SK-N-SH treated with all-trans-retinoic acid at 6 μM for 48 hours (cell line): ENCODE measurements at regions not wholly inside any gene's neighbourhood (a gene's known extent, or its start where the extent isn't known, plus 50 kb on each side); places are given as distances from the start of the nearest gene placed in this dataset.

ENCODE experiments used
- ATAC-seq: fragments of 200-7000 bp; cut with Tn5 transposase; 3 replicates; pipeline ENCODE4 v1.9.1; 2020; ENCODE audit warnings: mild to moderate bottlenecking, moderate library complexity
- ARNTL ChIP-seq: fragments of 450-650 bp; formaldehyde crosslinking; IDR thresholded peaks from 2 replicates; pipeline ENCODE4 v1.5.0; 2020; ENCODE audit warnings: low read depth, mild to moderate bottlenecking, moderate library complexity, borderline replicate concordance
- CREB5 ChIP-seq: fragments of 250-450 bp; sonication (Bioruptor Pico); IDR thresholded peaks from 2 replicates; pipeline ENCODE4 v1.5.1; 2020; ENCODE audit warnings: low read depth, mild to moderate bottlenecking, moderate library complexity
- CSDC2 ChIP-seq: fragments of 250-450 bp; sonication (Bioruptor Pico); IDR thresholded peaks from 2 replicates; pipeline ENCODE4 v1.5.0; 2020; ENCODE audit warnings: mild to moderate bottlenecking, moderate library complexity
- CSRNP3 ChIP-seq: fragments of 250-450 bp; sonication (Bioruptor Pico); IDR thresholded peaks from 2 replicates; pipeline ENCODE4 v1.5.1; 2021; ENCODE audit warnings: mild to moderate bottlenecking, moderate library complexity
- ESRRG ChIP-seq: fragments of 250-450 bp; sonication (Bioruptor Pico); IDR thresholded peaks from 2 replicates; pipeline ENCODE4 v1.6.1; 2021; ENCODE audit warnings: mild to moderate bottlenecking
- GLIS3 ChIP-seq: fragments of 250-450 bp; sonication (Bioruptor Pico); IDR thresholded peaks from 2 replicates; pipeline ENCODE4 v1.5.0; 2020; ENCODE audit warnings: mild to moderate bottlenecking, moderate library complexity
- ISL1 ChIP-seq: fragments of 250-450 bp; sonication (Bioruptor Pico); IDR thresholded peaks from 2 replicates; pipeline ENCODE4 v2.1.2; 2022; ENCODE audit warnings: mild to moderate bottlenecking, moderate library complexity
- OSR1 ChIP-seq: fragments of 250-450 bp; sonication (Bioruptor Pico); IDR thresholded peaks from 2 replicates; pipeline ENCODE4 v1.8.0; 2022; ENCODE audit warnings: moderate library complexity, mild to moderate bottlenecking, inconsistent platforms
- POU6F1 ChIP-seq: fragments of 250-450 bp; sonication (Bioruptor Pico); IDR thresholded peaks from 2 replicates; pipeline ENCODE4 v1.8.0; 2021; ENCODE audit warnings: low read depth, mild to moderate bottlenecking, moderate library complexity, borderline replicate concordance
- PPARA ChIP-seq: fragments of 250-450 bp; sonication (Bioruptor Pico); IDR thresholded peaks from 2 replicates; pipeline ENCODE4 v1.5.0; 2020; ENCODE audit warnings: mild to moderate bottlenecking, borderline replicate concordance
- RARB ChIP-seq: fragments of 250-450 bp; sonication (Bioruptor Pico); IDR thresholded peaks from 2 replicates; pipeline ENCODE4 v1.8.0; 2021; ENCODE audit warnings: mild to moderate bottlenecking, moderate library complexity
- SNAI2 ChIP-seq: fragments of 250-450 bp; sonication (Bioruptor Pico); IDR thresholded peaks from 2 replicates; pipeline ENCODE4 v1.5.0; 2020; ENCODE audit warnings: mild to moderate bottlenecking, moderate library complexity
- TCF4 ChIP-seq: fragments of 250-450 bp; sonication (Bioruptor Pico); IDR thresholded peaks from 2 replicates; pipeline ENCODE4 v1.8.0; 2021; ENCODE audit warnings: mild to moderate bottlenecking, moderate library complexity, borderline replicate concordance
- TOX ChIP-seq: fragments of 250-450 bp; sonication (Bioruptor Pico); IDR thresholded peaks from 2 replicates; pipeline ENCODE4 v1.8.0; 2021; ENCODE audit warnings: mild to moderate bottlenecking, moderate library complexity, borderline replicate concordance
- TSHZ2 ChIP-seq: fragments of 250-450 bp; sonication (Bioruptor Pico); IDR thresholded peaks from 2 replicates; pipeline ENCODE4 v1.5.0; 2020; ENCODE audit warnings: mild to moderate bottlenecking, moderate library complexity
- ZC3H10 ChIP-seq: fragments of 250-450 bp; sonication (Bioruptor Pico); IDR thresholded peaks from 2 replicates; pipeline ENCODE4 v1.5.1; 2021; ENCODE audit warnings: mild to moderate bottlenecking, moderate library complexity
- ZFP3 ChIP-seq: fragments of 250-450 bp; sonication (Bioruptor Pico); IDR thresholded peaks from 2 replicates; pipeline ENCODE4 v1.5.0; 2020; ENCODE audit warnings: mild to moderate bottlenecking, moderate library complexity
- ZFP30 ChIP-seq: fragments of 450-650 bp; formaldehyde crosslinking; IDR thresholded peaks from 2 replicates; pipeline ENCODE4 v1.5.0; 2022; ENCODE audit warnings: mild to moderate bottlenecking, moderate library complexity
- ZNF70 ChIP-seq: fragments of 450-650 bp; formaldehyde crosslinking; IDR thresholded peaks from 2 replicates; pipeline ENCODE4 v1.5.0; 2020; ENCODE audit warnings: mild to moderate bottlenecking, moderate library complexity
- ZNF8 ChIP-seq: fragments of 450-650 bp; formaldehyde crosslinking; IDR thresholded peaks from 2 replicates; pipeline ENCODE4 v1.5.0; 2020; ENCODE audit warnings: mild to moderate bottlenecking, moderate library complexity

- TF ChIP-seq CSRNP3 (CRISPR knock-in tag), result no peak
- no peak for TF ChIP-seq RARB (CRISPR knock-in tag)
- TF ChIP-seq CSDC2 (CRISPR knock-in tag), result no peak
- no peak for TF ChIP-seq ZNF70
- TF ChIP-seq POU6F1 (CRISPR knock-in tag), result no peak
- TF ChIP-seq ARNTL (CRISPR knock-in tag), result no peak
- TF ChIP-seq ZFP30 (CRISPR knock-in tag), result no peak
- TF ChIP-seq TCF4 (CRISPR knock-in tag), result no peak
- TF ChIP-seq OSR1 (CRISPR knock-in tag), result no peak
- TF ChIP-seq ISL1, result no peak
- no peak for TF ChIP-seq TSHZ2 (CRISPR knock-in tag)
- TF ChIP-seq ZFP3 (CRISPR knock-in tag), result no peak
- no peak for TF ChIP-seq ZNF8 (CRISPR knock-in tag)
- TF ChIP-seq GLIS3 (CRISPR knock-in tag), result no peak
- TF ChIP-seq TOX, result no peak
- no peak for TF ChIP-seq SNAI2 (CRISPR knock-in tag)
- no peak for TF ChIP-seq ESRRG (CRISPR knock-in tag)
- TF ChIP-seq ZC3H10, result no peak
- TF ChIP-seq PPARA (CRISPR knock-in tag), result no peak
- no peak for ATAC-seq
These were observed 92.5 kb downstream of the BBS10 start for GRCh38 chr12:76255692-76256091.

- no peak for ATAC-seq
- TF ChIP-seq ZNF8 (CRISPR knock-in tag) (no peak), TSHZ2 (CRISPR knock-in tag) (no peak), CREB5 (CRISPR knock-in tag) (no peak), OSR1 (CRISPR knock-in tag) (no peak)
These were observed 92.9 kb downstream of the BBS10 start for GRCh38 chr12:76255281-76255680.

GRCh38 chr12:76252031-76252430, 96.2 kb downstream of the BBS10 start:
- TF ChIP-seq ZNF70 (no peak), POU6F1 (CRISPR knock-in tag) (no peak), CSRNP3 (CRISPR knock-in tag) (no peak), ZNF8 (CRISPR knock-in tag) (no peak), CSDC2 (CRISPR knock-in tag) (no peak), TSHZ2 (CRISPR knock-in tag) (no peak), CREB5 (CRISPR knock-in tag) (no peak), ESRRG (CRISPR knock-in tag) (no peak)
- no peak for ATAC-seq
